H1 (cell line): ENCODE measurements at regions not wholly inside any gene's neighbourhood (a gene's known extent, or its start where the extent isn't known, plus 50 kb on each side); places are given as distances from the start of the nearest gene placed in this dataset.
"Not testable (repeated sequence)": the region's sequence is repeated elsewhere in the genome, so short reads cannot be mapped to it uniquely, and the experiment has no call there.

Source experiments
- CTCF ChIA-PET: fragments of 300-600 bp; sonication (Branson Sonifier 250); formaldehyde crosslinking; loops from one replicate; lab custom pipeline; 2021; ENCODE audit not compliant: partially characterized antibody; lab: Charles Lee
- POLR2A ChIA-PET: fragments of 300-600 bp; sonication (Branson Sonifier 250); formaldehyde crosslinking; loops from one replicate; lab custom pipeline; 2021; ENCODE audit warnings: inconsistent platforms; ENCODE audit not compliant: partially characterized antibody; lab: Charles Lee
- DNase-seq, 2 experiments: peaks; one replicate each; pipeline versions ENCODE4 v3.0.0 to v3.0.0-alpha.2; 2010 to 2022; ENCODE audit warnings: low spot score in 2 of 2, low read depth in 1 of 2, mixed read lengths in 1 of 2
- FAIRE-seq: peaks from 2 replicates; lab custom pipeline; 2011; peaks lifted over from hg19 to GRCh38; lab: Jason Lieb, UNC
- H2AFZ ChIP-seq: 2 replicates; pipeline ENCODE4 v1.8.1; 2012; ENCODE audit warnings: low read length, inconsistent platforms
- H2AK5ac ChIP-seq: 2 replicates; pipeline ENCODE4 v1.6.1; 2013; ENCODE audit warnings: low read depth, low read length
- H2BK120ac ChIP-seq: replicated peaks from 2 replicates; pipeline ENCODE3; 2013; ENCODE audit warnings: low read depth, low read length, inconsistent platforms
- H2BK12ac ChIP-seq: 2 replicates; pipeline ENCODE4 v1.6.1; 2013; ENCODE audit warnings: low read depth, low read length
- H2BK15ac ChIP-seq: 2 replicates; pipeline ENCODE4 v1.6.1; 2013; ENCODE audit warnings: low read length
- H2BK20ac ChIP-seq: 2 replicates; pipeline ENCODE4 v1.6.1; 2013; ENCODE audit warnings: low read length
- H2BK5ac ChIP-seq: 2 replicates; pipeline ENCODE4 v1.6.1; 2013; ENCODE audit warnings: low read depth, low read length
- H3K14ac ChIP-seq: 2 replicates; pipeline ENCODE4 v1.6.1; 2013; ENCODE audit warnings: inconsistent platforms; ENCODE audit not compliant: insufficient read length
- H3K18ac ChIP-seq: 2 replicates; pipeline ENCODE4 v1.6.1; 2013; ENCODE audit warnings: low read length; ENCODE audit errors: extremely low read depth
- H3K23ac ChIP-seq: 2 replicates; pipeline ENCODE4 v1.6.1; 2013; ENCODE audit warnings: inconsistent platforms; ENCODE audit not compliant: insufficient read length
- H3K23me2 ChIP-seq: 2 replicates; pipeline ENCODE4 v1.6.1; 2013; ENCODE audit warnings: low read depth, low read length
- H3K27ac ChIP-seq: 2 replicates; pipeline ENCODE4 v1.6.1; 2011; ENCODE audit warnings: low read depth, low read length, inconsistent platforms
- H3K27me3 ChIP-seq, 4 experiments: replicated peaks in 1 of 4; 1 replicate in 1 of 4; 2 replicates in 3 of 4; pipeline versions ENCODE4 v1.6.1 to v1.8.1; 2011 to 2013; ENCODE audit warnings: low read length in 3 of 4, mild to moderate bottlenecking in 3 of 4, inconsistent platforms in 2 of 4, mixed read lengths in 2 of 4, moderate library complexity in 1 of 4; ENCODE audit not compliant: control insufficient read depth in 3 of 4, insufficient read depth in 3 of 4; ENCODE audit errors: extremely low read depth in 1 of 4
- H3K36me3 ChIP-seq, 4 experiments: 2 replicates each; pipeline versions ENCODE4 v1.6.1 to v1.8.1; 2011 to 2013; ENCODE audit warnings: mild to moderate bottlenecking in 4 of 4, low read length in 3 of 4, moderate library complexity in 2 of 4, control low read depth in 1 of 4, inconsistent platforms in 1 of 4; ENCODE audit not compliant: insufficient read depth in 4 of 4, control insufficient read depth in 2 of 4
- H3K4ac ChIP-seq: replicated peaks from 2 replicates; pipeline ENCODE3; 2013; ENCODE audit warnings: low read length, low read depth, mixed read lengths, inconsistent platforms; ENCODE audit not compliant: insufficient read length
- H3K4me1 ChIP-seq, 4 experiments: replicated peaks in 1 of 4; 1 replicate in 1 of 4; 2 replicates in 3 of 4; pipeline versions ENCODE4 v1.6.1 to v1.8.1; 2011 to 2013; ENCODE audit warnings: low read length in 3 of 4, inconsistent platforms in 2 of 4, mixed read lengths in 1 of 4; ENCODE audit not compliant: insufficient read depth in 4 of 4, control insufficient read depth in 3 of 4
- H3K4me2 ChIP-seq, 2 experiments: 2 replicates each; pipeline versions ENCODE4 v1.6.1 to v1.8.1; 2011 to 2013; ENCODE audit warnings: low read depth in 2 of 2, low read length in 2 of 2, control low read depth in 1 of 2, inconsistent platforms in 1 of 2, mild to moderate bottlenecking in 1 of 2; ENCODE audit not compliant: insufficient read depth in 1 of 2
- H3K4me3 ChIP-seq, 4 experiments: fragments of 200-600, 300-600 bp in 1 of 4; sonication (generic), shearing (Covaris generic), sonication (Bioruptor Twin) in 1 of 4; 2 replicates each; pipeline versions ENCODE4 v1.5.1 to v1.8.1; 2011 to 2016; ENCODE audit warnings: low read length in 4 of 4, low read depth in 3 of 4, control low read depth in 2 of 4, inconsistent platforms in 2 of 4, mild to moderate bottlenecking in 2 of 4, mixed read lengths in 1 of 4, moderate library complexity in 1 of 4; ENCODE audit not compliant: insufficient read depth in 2 of 4; ENCODE audit errors: extremely low read depth in 1 of 4
- H3K56ac ChIP-seq: replicated peaks from 2 replicates; pipeline ENCODE3; 2013; ENCODE audit warnings: low read depth, mild to moderate bottlenecking, mixed read lengths, low read length, inconsistent platforms; ENCODE audit not compliant: insufficient read length
- H3K79me1 ChIP-seq: 2 replicates; pipeline ENCODE4 v1.6.1; 2013; ENCODE audit warnings: low read depth, low read length, control low read depth
- H3K79me2 ChIP-seq, 2 experiments: 2 replicates each; pipeline versions ENCODE4 v1.6.1 to v1.8.1; 2012 to 2013; ENCODE audit warnings: low read length in 2 of 2, mild to moderate bottlenecking in 2 of 2, inconsistent platforms in 1 of 2; ENCODE audit not compliant: insufficient read depth in 2 of 2, control insufficient read depth in 1 of 2
- H3K9ac ChIP-seq, 4 experiments: replicated peaks in 1 of 4; 1 replicate in 1 of 4; 2 replicates in 3 of 4; pipeline versions ENCODE4 v1.6.1 to v1.8.1; 2011 to 2013; ENCODE audit warnings: low read depth in 3 of 4, low read length in 3 of 4, control low read depth in 2 of 4, mild to moderate bottlenecking in 2 of 4, moderate library complexity in 2 of 4, inconsistent platforms in 1 of 4; ENCODE audit errors: extremely low read depth in 1 of 4
- H3K9me3 ChIP-seq, 2 experiments: 2 replicates each; pipeline versions ENCODE4 v1.6.1 to v1.8.1; 2012 to 2013; ENCODE audit warnings: mild to moderate bottlenecking in 2 of 2, moderate library complexity in 2 of 2, control low read depth in 1 of 2, inconsistent platforms in 1 of 2, low read depth in 1 of 2, low read length in 1 of 2, mixed read lengths in 1 of 2; ENCODE audit not compliant: insufficient read depth in 2 of 2
- H4K20me1 ChIP-seq, 2 experiments: replicated peaks in 1 of 2; 2 replicates each; pipeline versions ENCODE3 to v1.8.1; 2011 to 2013; ENCODE audit warnings: inconsistent platforms in 2 of 2, low read length in 2 of 2, mild to moderate bottlenecking in 1 of 2; ENCODE audit not compliant: insufficient read depth in 2 of 2, control insufficient read depth in 1 of 2
- H4K5ac ChIP-seq: 2 replicates; pipeline ENCODE4 v1.6.1; 2013; ENCODE audit warnings: low read length, low read depth, mixed read lengths, inconsistent platforms; ENCODE audit not compliant: insufficient read length
- H4K8ac ChIP-seq: 2 replicates; pipeline ENCODE4 v1.8.0; 2013; ENCODE audit warnings: mild to moderate bottlenecking, moderate library complexity, low read length, inconsistent platforms; ENCODE audit not compliant: insufficient read depth; ENCODE audit errors: extremely low read depth
- H4K91ac ChIP-seq: replicated peaks from 2 replicates; pipeline ENCODE3; 2013; ENCODE audit warnings: low read length, mixed read lengths, inconsistent platforms; ENCODE audit not compliant: insufficient read length
- WGBS, 2 experiments: shearing (Covaris generic) in 1 of 2; methylation state at CpG; one replicate each; pipeline versions ENCODE4 v1.1.6 to v1.1.7; 2013 to 2015; ENCODE audit warnings: low lambda C conversion rate in 2 of 2, mixed read lengths in 2 of 2, inconsistent platforms in 1 of 2, low coverage in 1 of 2, missing lambda C conversion rate in 1 of 2; ENCODE audit not compliant: insufficient replicate concordance in 2 of 2, insufficient coverage in 1 of 2, insufficient read length in 1 of 2; ENCODE audit errors: extremely low coverage in 1 of 2, missing lambda C conversion rate in 1 of 2; 5-methylcytosine and 5-hydroxymethylcytosine counted together

DNA sequence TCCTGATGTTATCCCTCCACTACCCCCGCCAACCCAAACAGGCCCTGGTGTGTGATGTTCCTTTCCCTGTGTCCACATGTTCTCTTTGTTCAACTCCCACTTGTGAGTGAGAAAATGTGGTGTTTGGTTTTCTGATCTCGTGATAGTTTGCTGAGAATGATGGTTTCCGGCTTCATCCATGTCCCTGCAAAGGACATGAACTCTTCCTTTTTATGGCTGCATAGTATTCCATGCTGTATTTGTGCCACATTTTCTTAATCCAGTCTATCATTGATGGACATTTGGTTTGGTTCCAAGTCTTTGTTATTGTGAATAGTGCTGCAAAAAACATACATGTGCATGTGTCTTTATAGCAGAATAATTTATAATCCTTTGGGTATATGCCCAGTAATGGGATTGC lies 123.0 kb upstream of the SAMSN1 start:
- H2BK5ac ChIP-seq, H3K9me3 ChIP-seq, H3K18ac ChIP-seq, H3K9ac ChIP-seq, H2BK15ac ChIP-seq, H2AFZ ChIP-seq, H3K23ac ChIP-seq, H4K5ac ChIP-seq, H3K36me3 ChIP-seq, H3K14ac ChIP-seq, H3K79me2 ChIP-seq, H4K91ac ChIP-seq, POLR2A ChIA-PET, H3K4ac ChIP-seq, H3K27ac ChIP-seq, H3K56ac ChIP-seq, DNase-seq, H2BK120ac ChIP-seq, H2AK5ac ChIP-seq, H4K8ac ChIP-seq, H3K23me2 ChIP-seq, H4K20me1 ChIP-seq, H3K4me2 ChIP-seq, H3K27me3 ChIP-seq, CTCF ChIA-PET, H2BK20ac ChIP-seq, H2BK12ac ChIP-seq, H3K4me3 ChIP-seq, H3K79me1 ChIP-seq, H3K4me1 ChIP-seq, FAIRE-seq: not testable (repeated sequence)
- WGBS, 2 experiments: 93% methylated on average over 3 of the region's 3 CpGs; no CpG with 5 or more reads in 1 of the 2 experiments
